ENCODE measurements at regions not wholly inside any gene's neighbourhood (a gene's known extent, or its start where the extent isn't known, plus 50 kb on each side); places are given as distances from the start of the nearest gene placed in this dataset.

GRCh38 chr12:19757317-19757877 is 318.1 kb downstream of the AEBP2 start:
- TF ChIP-seq CTCF (IDR thresholded peaks at IDR 0.05; ENCODE audit: low read depth, low read length, poor library complexity, severe bottlenecking) (peak; percentile 66), EZH2phosphoT487 (IDR thresholded peaks at IDR 0.05; ENCODE audit: borderline replicate concordance, low read length) (no peak)
